ENCODE measurements at regions not wholly inside any gene's neighbourhood (a gene's known extent, or its start where the extent isn't known, plus 50 kb on each side); places are given as distances from the start of the nearest gene placed in this dataset.

DNA sequence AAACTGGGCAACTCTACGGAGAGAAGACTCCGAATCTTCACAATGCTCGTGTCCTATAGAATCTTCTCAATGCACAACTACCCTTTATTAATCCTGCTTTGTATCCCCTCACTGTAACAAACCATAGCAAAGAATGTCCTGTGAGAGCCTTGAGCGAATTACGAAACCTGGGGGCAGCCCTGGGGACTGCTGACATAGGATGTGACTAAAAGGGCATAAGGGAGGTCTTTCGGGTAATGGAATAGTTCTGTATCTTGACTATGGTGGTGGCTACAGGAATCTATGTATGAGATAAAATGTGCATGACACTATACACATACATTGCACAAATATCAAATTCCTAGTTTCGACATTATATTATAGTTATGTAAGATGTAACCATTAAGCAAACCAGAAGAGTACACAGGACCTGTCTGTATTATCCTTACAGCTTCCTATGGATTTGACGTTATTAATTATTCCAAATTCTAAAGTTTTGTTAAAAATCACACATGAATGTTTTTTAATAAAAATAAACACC, 162.5 kb upstream of the KCTD7 start:
- TF ChIP-seq, protein P1, sequence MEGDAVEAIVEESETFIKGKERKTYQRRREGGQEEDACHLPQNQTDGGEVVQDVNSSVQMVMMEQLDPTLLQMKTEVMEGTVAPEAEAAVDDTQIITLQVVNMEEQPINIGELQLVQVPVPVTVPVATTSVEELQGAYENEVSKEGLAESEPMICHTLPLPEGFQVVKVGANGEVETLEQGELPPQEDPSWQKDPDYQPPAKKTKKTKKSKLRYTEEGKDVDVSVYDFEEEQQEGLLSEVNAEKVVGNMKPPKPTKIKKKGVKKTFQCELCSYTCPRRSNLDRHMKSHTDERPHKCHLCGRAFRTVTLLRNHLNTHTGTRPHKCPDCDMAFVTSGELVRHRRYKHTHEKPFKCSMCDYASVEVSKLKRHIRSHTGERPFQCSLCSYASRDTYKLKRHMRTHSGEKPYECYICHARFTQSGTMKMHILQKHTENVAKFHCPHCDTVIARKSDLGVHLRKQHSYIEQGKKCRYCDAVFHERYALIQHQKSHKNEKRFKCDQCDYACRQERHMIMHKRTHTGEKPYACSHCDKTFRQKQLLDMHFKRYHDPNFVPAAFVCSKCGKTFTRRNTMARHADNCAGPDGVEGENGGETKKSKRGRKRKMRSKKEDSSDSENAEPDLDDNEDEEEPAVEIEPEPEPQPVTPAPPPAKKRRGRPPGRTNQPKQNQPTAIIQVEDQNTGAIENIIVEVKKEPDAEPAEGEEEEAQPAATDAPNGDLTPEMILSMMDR (conservative IDR thresholded peaks at IDR 0.05): no peak
- no peak for TF ChIP-seq EZH2 (IDR thresholded peaks at IDR 0.05; ENCODE audit: low read depth)
